GM18951 (cell line): ENCODE measurements at regions not wholly inside any gene's neighbourhood (a gene's known extent, or its start where the extent isn't known, plus 50 kb on each side); places are given as distances from the start of the nearest gene placed in this dataset.
"Not testable (repeated sequence)": the region's sequence is repeated elsewhere in the genome, so short reads cannot be mapped to it uniquely, and the experiment has no call there.

ENCODE experiments used
- POLR2A ChIP-seq: IDR thresholded peaks from 4 replicates; pipeline ENCODE4 v1.6.1; 2011; ENCODE audit warnings: mild to moderate bottlenecking; ENCODE audit not compliant: insufficient read length, insufficient read depth; ENCODE audit errors: extremely low read depth
- in situ Hi-C: fragments of 300-500 bp; cut with MboI; formaldehyde crosslinking; loops from one replicate; pipeline ENCODE4 v1.12.0; 2022; ENCODE audit warnings: low sequenced_read_pairs, mixed read lengths, inconsistent platforms; ENCODE audit not compliant: unreplicated experiment

- TF ChIP-seq POLR2A: no peak
- in situ Hi-C loops: no loop called here
Observed at GRCh38 chr18:66972681-66973080, 368.8 kb upstream of the CDH19 start.

- in situ Hi-C loops: no loop called here
- no peak for TF ChIP-seq POLR2A
Observed at GRCh38 chr18:66971960-66972359, 368.1 kb upstream of the CDH19 start.

- no peak for TF ChIP-seq POLR2A
- in situ Hi-C loops: no loop called here
Observed at GRCh38 chr18:66966171-66966570, 362.3 kb upstream of the CDH19 start.

DNA sequence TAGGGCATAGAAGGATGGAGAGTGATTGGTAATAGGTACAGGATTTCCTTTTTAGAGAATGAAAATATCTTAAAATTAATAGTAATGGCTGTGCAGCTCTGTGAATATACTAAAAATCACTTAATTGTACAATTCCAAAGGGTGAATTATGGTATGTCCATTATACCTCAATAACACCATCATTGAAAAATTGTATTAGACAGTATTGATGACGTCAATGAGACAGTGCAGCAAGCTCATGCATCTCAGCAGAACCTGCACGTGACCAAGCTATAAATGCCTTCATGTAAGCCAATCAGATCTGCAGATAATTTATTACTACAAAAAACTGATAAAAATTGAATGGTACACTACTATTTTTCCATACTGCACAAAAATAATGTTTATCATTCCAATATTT is 354.4 kb upstream of the CDH19 start:
- in situ Hi-C loops: no loop called here
- no peak for TF ChIP-seq POLR2A

DNA sequence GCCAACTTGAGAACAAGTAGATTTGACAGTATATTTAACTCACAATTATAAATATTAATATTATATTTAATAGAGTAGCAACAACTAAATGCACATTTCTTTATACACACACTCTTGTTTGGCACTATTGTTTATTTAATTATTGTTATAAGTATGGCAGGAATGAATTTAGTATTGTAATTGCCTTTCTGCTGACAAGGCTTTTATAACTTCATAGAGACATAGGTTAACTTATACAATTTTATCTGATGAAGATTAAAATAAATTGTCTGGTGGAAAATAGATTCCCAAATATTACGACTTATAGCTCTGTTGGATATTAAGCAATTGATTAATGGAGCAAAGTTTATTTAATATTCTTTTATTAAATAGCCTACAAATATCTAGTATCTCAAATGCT is 347.9 kb upstream of the CDH19 start:
- no peak for TF ChIP-seq POLR2A
- in situ Hi-C loops: no loop called here

DNA sequence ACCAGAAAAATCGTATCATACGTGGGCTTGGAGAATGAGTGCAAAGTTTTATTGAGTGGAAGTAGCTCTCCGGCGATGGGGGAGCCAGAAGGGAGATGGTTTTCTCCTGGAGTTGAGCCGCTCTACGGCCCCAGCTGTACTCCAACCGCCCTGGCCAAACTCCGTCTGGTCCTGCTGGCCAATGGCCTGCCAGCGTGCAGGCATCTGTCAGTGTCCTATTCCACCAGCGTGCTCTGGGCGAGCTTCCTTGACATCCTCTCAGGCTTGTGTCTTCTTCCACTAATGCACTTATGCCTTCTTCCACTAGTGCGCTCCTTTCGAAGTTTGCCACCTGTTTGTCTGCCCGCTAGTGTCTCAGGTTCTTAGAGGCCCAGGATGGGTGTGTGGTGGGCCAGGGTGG is 345.5 kb upstream of the CDH19 start:
- in situ Hi-C loops: no loop called here
- TF ChIP-seq POLR2A: no peak

- in situ Hi-C loops: no loop called here
- TF ChIP-seq POLR2A: no peak
Observed at GRCh38 chr18:66937546-66937945, 333.7 kb upstream of the CDH19 start.

DNA sequence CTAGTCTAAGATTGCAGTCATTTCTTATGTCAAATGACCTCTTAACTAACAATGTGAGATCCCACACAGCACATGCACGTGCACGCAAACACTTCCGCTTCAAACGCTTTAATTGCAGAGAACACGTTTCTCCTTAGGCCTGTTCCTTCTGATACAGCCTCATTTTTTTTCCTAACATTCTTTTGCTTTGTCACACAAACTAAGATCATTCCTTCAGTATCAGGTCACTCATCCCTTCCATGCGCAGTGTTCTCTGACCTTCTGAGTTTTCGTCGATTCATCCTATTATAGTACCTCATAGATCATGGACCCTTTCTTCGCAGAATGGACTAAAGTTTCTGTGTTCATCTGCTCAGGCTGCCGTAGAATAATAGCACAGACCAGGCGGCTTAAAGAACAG is 327.1 kb upstream of the CDH19 start:
- TF ChIP-seq POLR2A: no peak
- in situ Hi-C loops: no loop called here

GRCh38 chr18:66916834-66917233 is 312.9 kb upstream of the CDH19 start:
- in situ Hi-C loops: no loop called here

GRCh38 chr18:66900837-66901236 is 296.9 kb upstream of the CDH19 start:
- in situ Hi-C loops: no loop called here
- TF ChIP-seq POLR2A: no peak

More at GRCh38 chr18:66916834-66917233, 312.9 kb upstream of the CDH19 start:
- TF ChIP-seq POLR2A: no peak

GRCh38 chr18:66895631-66896030 is 291.7 kb upstream of the CDH19 start:
- no peak for TF ChIP-seq POLR2A

GRCh38 chr18:66894851-66895250 is 291.0 kb upstream of the CDH19 start:
- TF ChIP-seq POLR2A: no peak
- in situ Hi-C loops: no loop called here

More at GRCh38 chr18:66895631-66896030, 291.7 kb upstream of the CDH19 start:
- in situ Hi-C loops: no loop called here

DNA sequence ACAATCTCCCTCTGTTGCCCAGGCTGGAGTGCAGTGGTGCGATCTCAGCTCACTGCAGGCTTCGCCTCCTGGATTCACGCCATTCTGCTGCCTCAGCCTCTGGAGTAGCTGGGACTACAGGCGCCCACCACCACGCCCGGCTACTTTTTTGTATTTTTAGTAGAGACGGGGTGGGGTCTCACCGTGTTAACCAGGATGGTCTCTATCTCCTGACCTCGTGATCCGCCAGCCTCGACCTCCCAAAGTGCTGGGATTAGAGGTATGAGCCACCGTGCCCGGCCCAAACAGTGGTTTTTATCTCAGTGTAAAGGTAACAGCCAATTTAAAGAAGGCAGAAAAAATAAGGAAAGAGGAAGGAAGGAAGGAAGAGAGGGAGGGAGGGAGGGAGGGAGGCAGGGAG is 288.5 kb upstream of the CDH19 start:
- in situ Hi-C loops: not testable (repeated sequence)

GRCh38 chr18:66874812-66875474 is 271.1 kb upstream of the CDH19 start:
- TF ChIP-seq POLR2A: no peak

DNA sequence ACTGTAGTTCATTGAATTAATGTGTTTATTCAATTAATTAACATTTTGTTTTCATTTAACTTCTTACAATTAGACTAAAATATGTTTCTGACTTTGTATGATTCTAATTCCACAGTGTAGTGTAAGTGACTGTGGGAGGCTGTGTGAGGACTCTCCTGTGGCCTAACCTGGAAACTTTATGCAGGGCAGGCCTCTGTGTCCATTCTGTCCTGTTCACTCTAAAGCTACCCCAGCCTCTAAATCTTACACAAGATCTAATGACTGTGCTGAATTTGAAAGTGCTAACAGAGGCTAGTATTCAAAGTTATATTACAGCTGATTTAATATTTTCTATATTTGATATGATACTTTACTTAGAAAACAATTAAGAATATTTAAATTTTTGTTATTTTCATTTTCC is 270.5 kb upstream of the CDH19 start:
- TF ChIP-seq POLR2A: no peak
- in situ Hi-C loops: no loop called here

More at GRCh38 chr18:66874812-66875474, 271.1 kb upstream of the CDH19 start:
- in situ Hi-C loops: no loop called here
